Epithelial cell of prostate (primary cell): ENCODE measurements at regions not wholly inside any gene's neighbourhood (a gene's known extent, or its start where the extent isn't known, plus 50 kb on each side); places are given as distances from the start of the nearest gene placed in this dataset.

Experiments
- DNase-seq: peaks from one replicate; pipeline ENCODE4 v3.0.0-alpha.2; 2011; ENCODE audit warnings: low read depth, low spot score
- H3K27ac ChIP-seq: fragments of 450-650 bp; 2 replicates; pipeline ENCODE4 v1.5.1; 2017; ENCODE audit warnings: mild to moderate bottlenecking

- no peak overlapping the region for H3K27ac ChIP-seq
- DNase-seq = no peak
Observed at GRCh38 chr5:99929806-99930135, 605.4 kb upstream of the FAM174A start.

DNA sequence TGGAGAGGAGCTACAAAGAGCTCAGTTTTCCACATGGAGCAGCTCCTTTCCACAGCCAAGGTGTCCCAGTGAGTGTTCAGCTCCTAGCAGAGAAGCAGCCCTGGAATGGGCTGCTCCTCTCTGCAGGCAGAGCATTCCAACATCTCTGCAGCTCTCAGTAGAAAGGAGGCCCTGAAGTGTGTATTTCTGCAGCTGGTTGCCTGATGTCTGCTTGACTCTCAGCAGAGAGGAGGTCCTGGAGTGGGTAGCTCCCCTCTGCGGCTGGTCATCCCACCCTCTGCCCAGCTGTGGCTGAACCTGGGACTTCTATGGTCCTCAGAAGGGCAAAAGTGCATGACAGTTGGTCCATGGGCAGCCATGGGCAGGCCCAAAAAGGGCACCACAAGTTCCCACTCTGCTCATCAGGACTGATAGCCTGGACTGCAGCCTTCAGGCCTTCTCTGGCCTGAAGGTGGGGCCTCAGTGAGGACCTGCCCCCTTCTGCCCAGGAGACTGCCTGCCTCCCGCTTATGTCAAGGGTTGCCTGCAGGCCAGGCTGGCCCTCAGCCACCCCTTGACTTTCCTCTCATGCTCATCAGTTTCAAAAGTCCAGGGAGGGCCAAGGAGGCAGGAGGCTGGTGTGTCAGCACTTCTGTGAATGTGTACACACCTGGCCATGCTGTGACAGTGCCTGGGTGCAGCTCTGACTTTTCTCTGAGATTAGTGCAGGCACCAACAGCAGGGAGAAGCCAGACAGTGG, 605.9 kb upstream of the FAM174A start:
- DNase-seq = no peak

GRCh38 chr5:99928490-99928889, 606.7 kb upstream of the FAM174A start:
- no peak overlapping the region for H3K27ac ChIP-seq
- no peak for DNase-seq

More for the DNA sequence above, 605.9 kb upstream of the FAM174A start:
- no peak overlapping the region for H3K27ac ChIP-seq

DNA sequence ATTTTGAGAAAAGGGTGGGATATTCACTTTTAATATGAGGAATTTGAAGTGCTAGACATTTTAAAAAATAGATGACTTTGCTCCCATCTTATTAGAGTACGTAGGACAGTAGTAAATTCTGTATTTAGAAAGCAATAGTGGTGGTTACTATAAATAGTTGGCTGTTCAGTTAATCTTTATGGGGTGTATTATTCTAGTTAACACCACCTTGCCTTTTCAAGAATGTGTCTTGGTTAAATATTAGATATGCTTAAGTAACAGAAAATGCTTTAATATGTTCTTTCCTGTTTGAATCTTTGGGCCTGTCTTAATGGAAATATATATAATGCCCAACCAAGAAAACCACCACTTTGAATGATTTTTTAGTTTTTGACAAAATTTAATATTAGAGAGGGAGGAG, 608.7 kb upstream of the FAM174A start:
- H3K27ac ChIP-seq = no peak overlapping the region
- no peak for DNase-seq

DNA sequence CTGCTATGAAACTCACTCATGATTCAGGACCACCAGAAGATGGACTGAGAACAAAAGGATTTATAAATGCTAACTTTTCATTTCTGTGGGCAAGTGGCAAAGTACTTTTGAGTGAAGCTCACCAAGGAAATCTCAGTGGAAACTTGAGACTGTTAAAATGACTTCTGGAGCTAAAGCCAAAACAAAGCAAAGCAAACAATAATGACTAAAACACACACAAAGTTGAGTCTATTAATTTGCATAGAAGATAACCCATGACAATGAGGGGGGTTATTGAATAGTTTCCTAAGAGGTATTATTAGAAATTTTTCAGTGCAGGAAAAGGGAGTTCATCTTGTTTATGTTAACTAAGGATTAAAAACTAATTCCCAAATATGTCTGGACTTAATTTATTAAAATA, 612.8 kb upstream of the FAM174A start:
- DNase-seq = no peak
- no peak overlapping the region for H3K27ac ChIP-seq

- no peak overlapping the region for H3K27ac ChIP-seq
- DNase-seq = no peak
Observed at GRCh38 chr5:99911971-99912370, 623.2 kb upstream of the FAM174A start.

- DNase-seq = no peak
- H3K27ac ChIP-seq = no peak overlapping the region
Observed at GRCh38 chr5:99906776-99907175, 628.4 kb upstream of the FAM174A start.

DNA sequence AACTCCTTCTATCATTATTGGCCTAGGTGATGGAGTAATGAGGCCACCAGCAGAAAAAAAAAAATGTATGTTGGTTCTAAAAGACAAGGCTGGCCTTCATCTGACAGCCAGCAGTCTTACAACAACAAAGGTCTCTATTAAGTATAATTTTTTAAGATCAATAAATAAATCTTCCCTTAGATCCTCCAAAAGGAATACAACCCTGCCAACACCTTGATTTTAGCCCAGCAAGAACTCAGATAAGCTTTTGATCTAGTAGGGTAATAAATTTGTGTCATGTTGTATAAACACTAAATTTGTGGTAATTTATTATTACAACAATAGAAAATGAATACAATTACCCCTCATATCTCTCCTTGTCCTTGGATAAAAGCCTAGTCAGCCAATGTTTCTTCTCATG, 633.2 kb upstream of the FAM174A start:
- DNase-seq = no peak
- no peak overlapping the region for H3K27ac ChIP-seq

DNA sequence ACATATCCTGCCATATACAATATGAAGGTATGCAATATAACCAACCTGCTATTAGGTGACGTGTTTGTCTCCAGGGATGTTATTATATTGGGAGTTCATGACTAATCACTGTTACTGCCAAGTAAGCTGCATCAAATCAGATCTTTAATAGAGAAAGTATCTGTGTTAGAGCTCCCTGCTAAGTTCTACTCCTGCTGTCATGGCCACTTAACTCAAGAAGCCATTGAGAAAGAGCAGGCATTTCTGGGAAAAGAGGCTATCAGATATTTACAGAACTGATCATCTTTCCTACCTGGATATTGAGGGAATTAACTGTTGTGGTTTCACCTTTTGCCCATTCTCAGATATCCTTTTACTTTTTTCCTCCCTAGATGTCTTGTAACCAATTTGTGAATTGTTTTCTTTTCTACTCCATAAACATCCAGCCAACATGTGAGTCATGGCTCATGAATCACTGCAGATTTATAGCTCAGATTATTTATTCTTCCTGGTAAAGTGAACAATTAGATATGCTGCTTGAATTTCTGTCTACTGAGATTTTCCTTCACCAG, 634.8 kb upstream of the FAM174A start:
- DNase-seq = peak; percentile 52
- H3K27ac ChIP-seq = peak overlapping the region; percentile 69

- H3K27ac ChIP-seq = no peak overlapping the region
- DNase-seq = no peak
Observed at GRCh38 chr5:99879791-99880511, 655.2 kb upstream of the FAM174A start.

DNA sequence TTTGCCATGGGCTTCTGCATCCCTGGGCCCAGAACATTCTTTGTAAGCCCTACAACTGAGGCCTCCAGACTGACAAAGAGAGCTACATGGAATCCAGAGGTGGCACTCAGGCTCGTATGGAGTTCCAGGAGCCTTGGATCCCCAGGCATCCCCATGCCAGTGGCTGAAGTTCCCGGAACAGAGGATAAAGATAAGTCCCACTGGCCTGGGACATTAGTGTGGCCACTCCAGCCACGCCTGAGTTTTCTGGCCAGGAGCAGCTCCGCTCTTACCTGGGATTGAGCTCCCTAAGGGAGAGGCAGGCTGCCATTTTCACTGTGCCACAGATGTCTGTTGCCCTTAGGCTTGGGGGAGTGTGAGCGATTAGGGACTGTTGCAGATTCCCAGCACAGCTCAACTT, 656.3 kb upstream of the FAM174A start:
- no peak for DNase-seq

DNA sequence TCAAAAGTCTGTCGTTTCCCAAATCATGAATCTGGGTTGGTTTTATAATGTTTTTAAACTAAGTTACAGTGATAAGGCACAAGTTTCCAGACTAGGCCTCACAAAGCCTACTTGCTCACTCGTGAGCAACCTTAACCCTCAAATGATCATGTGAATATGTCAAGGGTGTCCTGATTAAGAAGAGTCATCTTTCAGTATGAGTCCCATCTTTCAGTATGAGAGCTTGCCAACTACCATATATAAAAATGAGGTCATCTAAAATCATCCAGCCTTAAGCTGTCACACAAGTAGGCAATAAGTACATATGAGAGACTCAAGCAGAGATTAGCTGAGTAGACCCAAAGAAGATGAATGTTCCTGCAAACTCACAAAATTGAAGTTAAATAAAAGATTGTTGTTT, 668.4 kb upstream of the FAM174A start:
- DNase-seq = no peak
- no peak overlapping the region for H3K27ac ChIP-seq

More for the DNA sequence above, 656.3 kb upstream of the FAM174A start:
- H3K27ac ChIP-seq = no peak overlapping the region

DNA sequence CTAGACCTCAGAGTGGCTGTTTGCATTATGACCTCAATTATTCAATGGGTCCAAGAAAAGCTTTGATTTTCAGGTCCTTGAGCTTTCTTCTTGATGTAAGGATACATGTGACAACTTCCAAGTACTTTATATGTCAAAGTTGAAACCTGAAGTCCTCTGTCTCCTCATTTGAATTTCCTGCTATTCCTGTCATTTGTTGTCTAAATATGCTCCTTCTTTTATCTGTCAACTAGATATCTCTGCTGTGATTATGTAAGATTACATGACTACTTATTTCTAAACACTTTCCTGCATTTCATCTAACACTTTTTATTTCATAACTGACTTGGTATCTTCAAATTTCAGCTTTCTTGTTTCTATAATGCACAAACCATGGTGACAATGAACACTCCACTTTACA, 670.0 kb upstream of the FAM174A start:
- DNase-seq = no peak
- H3K27ac ChIP-seq = no peak overlapping the region

DNA sequence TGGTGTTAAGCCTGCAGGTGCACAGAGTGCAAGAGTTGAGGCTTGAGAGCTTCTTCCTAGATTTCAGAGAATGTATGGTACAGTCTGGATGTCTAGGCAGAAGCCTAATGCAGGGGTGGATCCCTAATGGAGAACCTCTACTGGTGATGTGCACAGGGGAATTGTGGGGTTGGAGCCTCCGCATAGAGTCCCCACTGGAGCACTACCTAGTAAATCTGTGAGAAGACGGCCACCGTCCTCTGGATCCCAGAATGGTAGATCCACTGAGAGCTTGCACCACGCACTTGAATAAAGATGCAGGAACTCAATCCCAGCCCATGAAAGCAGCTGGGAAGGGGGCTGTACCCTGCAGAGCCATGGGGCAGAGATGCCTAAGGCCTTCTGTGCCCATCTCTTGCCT, 699.4 kb upstream of the FAM174A start:
- DNase-seq = no peak
- H3K27ac ChIP-seq = no peak overlapping the region

GRCh38 chr5:99827136-99827535, 708.0 kb upstream of the FAM174A start:
- no peak overlapping the region for H3K27ac ChIP-seq
- no peak for DNase-seq

DNA sequence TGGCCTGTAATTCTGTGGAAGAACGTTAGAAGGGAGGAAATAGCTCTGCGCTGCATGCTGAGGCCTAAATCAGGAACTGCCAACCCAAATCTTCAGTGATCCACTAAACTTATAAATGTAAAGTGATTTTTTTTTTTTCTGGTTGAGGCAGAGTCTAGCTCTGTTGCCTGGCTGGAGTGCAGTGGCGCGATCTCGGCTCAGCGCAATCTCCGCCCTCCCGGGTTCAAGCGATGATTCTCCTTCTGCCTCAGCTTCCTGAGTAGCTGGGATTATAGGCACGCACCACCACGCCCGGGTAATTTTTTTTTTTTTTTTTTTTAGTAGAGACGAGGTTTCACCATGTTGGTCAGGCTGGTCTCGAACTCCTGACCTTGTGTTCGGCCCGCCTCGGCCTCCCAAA, 717.4 kb upstream of the FAM174A start:
- DNase-seq = no peak
- no peak overlapping the region for H3K27ac ChIP-seq

GRCh38 chr5:99814321-99815063, 720.7 kb upstream of the FAM174A start:
- DNase-seq = no peak
- H3K27ac ChIP-seq = no peak overlapping the region

DNA sequence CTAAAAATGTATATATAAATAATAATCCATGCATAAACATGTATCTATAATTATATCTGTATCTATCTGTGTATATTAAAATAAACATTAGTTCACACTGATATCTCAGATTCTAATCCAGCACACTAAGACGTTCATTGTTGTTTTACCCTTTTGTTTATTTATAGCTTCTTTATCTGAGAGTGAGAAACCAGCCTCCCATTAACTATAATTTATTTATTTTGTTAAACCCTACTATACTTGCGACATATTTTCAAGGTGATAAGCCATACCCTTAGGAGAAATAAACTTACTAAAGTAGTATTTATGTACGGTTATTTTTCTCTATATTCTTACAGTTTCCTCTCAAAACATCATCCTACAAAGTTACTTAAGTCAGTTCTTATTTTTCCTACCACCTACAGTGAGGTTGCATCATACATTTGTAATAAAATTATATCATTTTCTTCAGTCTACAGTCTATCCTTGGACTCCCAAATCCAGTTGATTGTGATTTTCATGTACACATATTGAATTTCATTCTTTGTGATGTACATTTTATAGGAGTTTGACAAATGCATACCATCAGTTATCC, 726.4 kb upstream of the FAM174A start:
- DNase-seq = no peak

DNA sequence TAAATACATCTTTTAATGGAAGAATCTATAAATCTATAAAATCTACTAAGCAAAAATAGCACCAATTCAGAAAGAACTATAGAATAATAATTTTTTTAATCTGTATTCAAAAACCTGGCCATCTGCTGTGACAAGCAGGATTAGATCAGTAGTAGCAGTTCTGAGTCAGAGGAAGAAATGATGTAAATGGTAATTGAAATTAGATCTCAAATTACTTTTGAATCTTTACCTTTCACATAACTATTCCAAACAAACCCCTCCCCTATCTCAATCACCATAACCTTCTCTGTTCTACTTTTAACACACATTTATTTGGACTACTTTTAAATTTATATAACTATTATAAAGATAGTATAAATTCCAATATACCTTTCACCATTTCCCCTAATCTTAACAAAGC, 727.8 kb upstream of the FAM174A start:
- H3K27ac ChIP-seq = no peak overlapping the region

More for the DNA sequence above, 726.4 kb upstream of the FAM174A start:
- H3K27ac ChIP-seq = no peak overlapping the region

GRCh38 chr5:99795031-99795430, 740.1 kb upstream of the FAM174A start:
- H3K27ac ChIP-seq = no peak overlapping the region
- no peak for DNase-seq

More for the DNA sequence above, 727.8 kb upstream of the FAM174A start:
- no peak for DNase-seq

- DNase-seq = no peak
- H3K27ac ChIP-seq = no peak overlapping the region
Observed at GRCh38 chr5:99788482-99788881, 746.7 kb upstream of the FAM174A start.
